Liver (tissue), 7 donors: ENCODE measurements at regions not wholly inside any gene's neighbourhood (a gene's known extent, or its start where the extent isn't known, plus 50 kb on each side); places are given as distances from the start of the nearest gene placed in this dataset.

ENCODE experiments used
- DNase-seq: peaks from one replicate; pipeline ENCODE4 v3.0.0-alpha.2; 2017; ENCODE audit warnings: low spot score
- H3K27ac ChIP-seq, 2 donors: one replicate each; pipeline ENCODE4 v1.7.0; 2013; ENCODE audit warnings: inconsistent platforms in 2 of 2, low read length in 2 of 2, control low read depth in 1 of 2, low read depth in 1 of 2, mild to moderate bottlenecking in 1 of 2
- H3K27me3 ChIP-seq, 4 donors: one replicate each; pipeline versions ENCODE4 v1.6.1 to v1.7.0; 2013; ENCODE audit warnings: low read length in 3 of 4, inconsistent platforms in 1 of 4, mild to moderate bottlenecking in 1 of 4, moderate library complexity in 1 of 4; ENCODE audit not compliant: control insufficient read depth in 4 of 4, insufficient read depth in 4 of 4
- H3K36me3 ChIP-seq, 4 donors: one replicate each; pipeline versions ENCODE4 v1.6.1 to v1.7.0; 2013; ENCODE audit warnings: low read length in 3 of 4, mild to moderate bottlenecking in 3 of 4, low read depth in 1 of 4, moderate library complexity in 1 of 4; ENCODE audit not compliant: control insufficient read depth in 4 of 4, insufficient read depth in 3 of 4
- H3K4me1 ChIP-seq, 4 donors: one replicate each; pipeline versions ENCODE4 v1.6.1 to v1.7.0; 2013; ENCODE audit warnings: low read length in 3 of 4, mild to moderate bottlenecking in 3 of 4, moderate library complexity in 1 of 4; ENCODE audit not compliant: control insufficient read depth in 4 of 4, insufficient read depth in 4 of 4
- H3K4me3 ChIP-seq, 3 donors: one replicate each; pipeline versions ENCODE4 v1.6.1 to v1.7.0; 2013; ENCODE audit warnings: low read length in 3 of 3, control low read depth in 1 of 3, low read depth in 1 of 3, mild to moderate bottlenecking in 1 of 3
- H3K9ac ChIP-seq, 2 donors: one replicate each; pipeline ENCODE4 v1.7.0; 2013; ENCODE audit warnings: low read length in 2 of 2, mild to moderate bottlenecking in 2 of 2, moderate library complexity in 2 of 2, control low read depth in 1 of 2, low read depth in 1 of 2
- H3K9me3 ChIP-seq, 4 donors: one replicate each; pipeline versions ENCODE4 v1.6.1 to v1.7.0; 2013; ENCODE audit warnings: low read length in 3 of 4; ENCODE audit not compliant: control insufficient read depth in 4 of 4
- EGR1 ChIP-seq, 2 donors: IDR thresholded peaks; 2 replicates each; pipeline ENCODE4 v1.6.1; 2016 to 2018; ENCODE audit warnings: antibody characterized with exemption in 2 of 2, low read depth in 2 of 2
- FOXA1 ChIP-seq: IDR thresholded peaks from 2 replicates; pipeline ENCODE4 v1.6.1; 2016; ENCODE audit warnings: antibody characterized with exemption
- FOXA2 ChIP-seq: IDR thresholded peaks from 2 replicates; pipeline ENCODE4 v1.6.1; 2016; ENCODE audit warnings: antibody characterized with exemption
- GABPA ChIP-seq, 2 donors: IDR thresholded peaks in 1 of 2; conservative IDR thresholded peaks in 1 of 2; 2 replicates each; pipeline ENCODE4 v1.6.1; 2016; ENCODE audit warnings: antibody characterized with exemption in 2 of 2, mild to moderate bottlenecking in 1 of 2, moderate library complexity in 1 of 2
- HNF4A ChIP-seq, 2 donors: conservative IDR thresholded peaks; 2 replicates each; pipeline ENCODE4 v1.6.1; 2016; ENCODE audit warnings: antibody characterized with exemption in 2 of 2, mild to moderate bottlenecking in 2 of 2
- HNF4G ChIP-seq: IDR thresholded peaks from 2 replicates; pipeline ENCODE4 v1.6.1; 2016; ENCODE audit warnings: antibody characterized with exemption
- MAX ChIP-seq: IDR thresholded peaks from 2 replicates; pipeline ENCODE4 v1.6.1; 2016; ENCODE audit warnings: antibody characterized with exemption
- NR2F2 ChIP-seq: IDR thresholded peaks from 2 replicates; pipeline ENCODE4 v1.6.1; 2016; ENCODE audit warnings: antibody characterized with exemption
- RAD21 ChIP-seq, 2 donors: IDR thresholded peaks; 2 replicates each; pipeline ENCODE4 v1.6.1; 2016; ENCODE audit warnings: antibody characterized with exemption in 2 of 2, mild to moderate bottlenecking in 2 of 2
- REST ChIP-seq: IDR thresholded peaks from 2 replicates; pipeline ENCODE4 v1.6.1; 2016; ENCODE audit warnings: antibody characterized with exemption, mild to moderate bottlenecking
- RXRA ChIP-seq, 2 donors: IDR thresholded peaks; 2 replicates each; pipeline ENCODE4 v1.6.1; 2017 to 2018; ENCODE audit warnings: antibody characterized with exemption in 2 of 2, mild to moderate bottlenecking in 1 of 2
- SP1 ChIP-seq: IDR thresholded peaks from 2 replicates; pipeline ENCODE4 v1.6.1; 2018; ENCODE audit warnings: antibody characterized with exemption, mild to moderate bottlenecking
- TAF1 ChIP-seq: conservative IDR thresholded peaks from 2 replicates; pipeline ENCODE4 v1.6.1; 2016; ENCODE audit warnings: antibody characterized with exemption, mild to moderate bottlenecking
- YY1 ChIP-seq: IDR thresholded peaks from 2 replicates; pipeline ENCODE4 v1.6.1; 2016; ENCODE audit warnings: antibody characterized with exemption, mild to moderate bottlenecking
- WGBS: extraction: QIAGEN DNeasy Blood & Tissue Kit; methylation state at CpG from one replicate; pipeline ENCODE4 v1.1.7; 2013; 5-methylcytosine and 5-hydroxymethylcytosine counted together
- donor health status: healthy.
- donor health status: healthy.
- donor health status: healthy.
- donor health status: healthy.

DNA sequence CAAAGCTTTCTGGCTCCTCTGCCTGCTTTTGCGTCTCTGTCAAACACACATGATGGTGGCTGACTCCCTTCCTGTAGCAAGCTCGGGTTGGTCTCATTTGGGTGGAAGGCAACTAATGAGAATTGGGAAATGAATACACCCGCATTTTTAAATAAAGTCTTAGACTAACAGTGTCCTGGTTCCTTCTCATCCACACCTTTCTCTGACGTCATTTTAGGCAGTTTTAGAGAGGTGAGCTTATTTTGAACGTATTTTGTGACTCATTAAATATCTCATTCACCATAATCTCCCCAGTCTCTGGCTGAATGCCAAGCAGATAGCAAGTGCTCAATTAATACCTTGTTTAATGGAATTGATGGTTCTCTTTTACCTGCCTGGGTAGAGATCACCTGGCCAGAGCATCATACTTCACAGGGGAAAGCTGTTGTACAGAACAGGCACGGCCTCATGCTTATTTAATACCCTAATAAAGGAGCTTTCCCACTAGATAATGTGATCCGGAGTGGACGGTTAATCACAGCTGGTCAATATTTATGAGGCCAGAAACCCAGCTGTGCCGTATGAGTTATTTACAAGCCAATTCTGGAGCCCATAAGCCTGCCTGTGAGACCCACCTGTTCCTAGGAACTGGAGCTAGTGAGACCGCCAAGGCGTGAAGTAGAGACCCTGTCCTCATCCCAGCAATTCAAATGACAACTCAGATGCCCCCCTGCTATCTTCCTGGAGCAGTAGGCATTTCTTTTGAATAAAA, 149.7 kb upstream of the PROK2 start:
- H3K36me3 ChIP-seq, result no peaks in the 10 kb centered on the region
- no peak overlapping the region for H3K4me3 ChIP-seq
- H3K27me3 ChIP-seq, result no peaks in the 10 kb centered on the region
- WGBS, result 89% methylated on average over 11 of the region's 11 CpGs
- no peak for DNase-seq
- H3K4me1 ChIP-seq, result no peaks in the 10 kb centered on the region
- no peak for TF ChIP-seq RXRA (IDR thresholded peaks at IDR 0.05)
- no peak for TF ChIP-seq REST
- no peak overlapping the region for H3K27ac ChIP-seq
- no peak overlapping the region for H3K9ac ChIP-seq
- no peaks in the 10 kb centered on the region for H3K9me3 ChIP-seq

DNA sequence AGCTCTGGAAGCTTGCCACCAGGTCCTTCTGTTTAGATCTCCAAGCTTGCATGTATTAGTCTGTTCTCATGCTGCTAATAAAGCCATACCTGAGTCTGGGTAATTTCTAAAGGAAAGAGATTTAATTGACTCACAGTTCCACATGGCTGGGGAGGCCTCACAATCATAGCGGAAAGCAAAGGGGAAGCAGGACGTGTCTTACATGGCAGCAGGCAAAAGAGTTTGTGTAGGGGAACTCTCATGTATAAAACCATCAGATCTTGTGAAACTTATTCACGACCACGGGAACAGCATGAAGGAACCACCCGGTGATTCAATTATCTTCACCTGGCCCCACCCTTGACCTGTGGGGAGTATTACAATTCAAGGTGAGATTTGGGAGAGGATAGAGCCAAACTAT, 147.0 kb upstream of the PROK2 start:
- no peaks in the 10 kb centered on the region for H3K4me1 ChIP-seq
- no peaks in the 10 kb centered on the region for H3K27me3 ChIP-seq
- DNase-seq, result no peak
- 74% methylated on average over 5 of the region's 5 CpGs for WGBS
- H3K36me3 ChIP-seq, result no peaks in the 10 kb centered on the region
- TF ChIP-seq SP1 (no peak), RXRA (IDR thresholded peaks at IDR 0.05) (no peak), FOXA2 (no peak), YY1 (no peak), FOXA1 (no peak), HNF4G (no peak), EGR1 (IDR thresholded peaks at IDR 0.05; ENCODE audit: low read depth in 2 of 2) (no peak), GABPA (IDR thresholded peaks at IDR 0.05 in 1 of 2, conservative IDR thresholded peaks at IDR 0.05 in 1 of 2) (no peak), HNF4A (conservative IDR thresholded peaks at IDR 0.05) (no peak), NR2F2 (no peak), TAF1 (no peak), RAD21 (IDR thresholded peaks at IDR 0.05) (no peak), MAX (no peak), REST (no peak)
- no peak overlapping the region for H3K27ac ChIP-seq
- H3K4me3 ChIP-seq, result no peak overlapping the region
- no peak overlapping the region for H3K9ac ChIP-seq
- no peaks in the 10 kb centered on the region for H3K9me3 ChIP-seq
